ENCODE measurements at regions not wholly inside any gene's neighbourhood (a gene's known extent, or its start where the extent isn't known, plus 50 kb on each side); places are given as distances from the start of the nearest gene placed in this dataset.
"Not testable (repeated sequence)": the region's sequence is repeated elsewhere in the genome, so short reads cannot be mapped to it uniquely, and the experiment has no call there.

- in situ Hi-C loops (cut with HindIII; ENCODE audit: low sequenced_read_pairs) = no loop called here
- no peak overlapping the region for H3K4me3 ChIP-seq (ENCODE audit: low read depth, low read length)
- DNase-seq (ENCODE audit: low read depth) = no peak
- TF ChIP-seq CTCF (IDR thresholded peaks at IDR 0.05; ENCODE audit: low read depth, low read length, missing control alignments) = no peak
Measured at GRCh38 chr3:192062186-192062585, 601.2 kb downstream of the PYDC2 start.

DNA sequence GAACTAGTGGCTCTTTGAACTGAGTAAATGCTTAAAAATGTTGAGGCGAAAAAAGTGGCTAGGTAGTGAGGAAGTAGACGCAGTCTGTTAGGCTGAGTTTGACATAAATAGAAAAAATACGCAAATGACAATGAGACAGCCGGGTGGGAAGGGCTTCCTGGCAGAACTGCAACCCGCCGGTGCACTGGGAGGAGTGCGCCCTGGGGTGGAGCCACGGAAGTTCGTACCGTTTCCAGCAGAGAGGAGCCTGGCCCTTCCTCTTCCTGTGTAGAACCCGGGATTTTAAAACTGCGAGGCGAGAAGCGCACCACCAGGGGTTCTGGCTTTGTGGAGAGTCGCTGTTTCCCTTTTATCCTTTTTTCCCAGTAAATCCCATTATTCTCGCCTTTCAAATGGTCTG, 602.6 kb downstream of the PYDC2 start:
- no peak for TF ChIP-seq CTCF (IDR thresholded peaks at IDR 0.05; ENCODE audit: low read depth, low read length, missing control alignments)
- H3K4me3 ChIP-seq (ENCODE audit: low read depth, low read length) = peak overlapping the region; percentile 23
- in situ Hi-C loops (cut with HindIII; ENCODE audit: low sequenced_read_pairs) = no loop called here
- DNase-seq (ENCODE audit: low read depth) = no peak

GRCh38 chr3:192064959-192065358, 604.0 kb downstream of the PYDC2 start:
- DNase-seq (ENCODE audit: low read depth) = no peak
- no peak for TF ChIP-seq CTCF (IDR thresholded peaks at IDR 0.05; ENCODE audit: low read depth, low read length, missing control alignments)
- H3K4me3 ChIP-seq (ENCODE audit: low read depth, low read length) = no peak overlapping the region
- in situ Hi-C loops (cut with HindIII; ENCODE audit: low sequenced_read_pairs) = no loop called here

DNA sequence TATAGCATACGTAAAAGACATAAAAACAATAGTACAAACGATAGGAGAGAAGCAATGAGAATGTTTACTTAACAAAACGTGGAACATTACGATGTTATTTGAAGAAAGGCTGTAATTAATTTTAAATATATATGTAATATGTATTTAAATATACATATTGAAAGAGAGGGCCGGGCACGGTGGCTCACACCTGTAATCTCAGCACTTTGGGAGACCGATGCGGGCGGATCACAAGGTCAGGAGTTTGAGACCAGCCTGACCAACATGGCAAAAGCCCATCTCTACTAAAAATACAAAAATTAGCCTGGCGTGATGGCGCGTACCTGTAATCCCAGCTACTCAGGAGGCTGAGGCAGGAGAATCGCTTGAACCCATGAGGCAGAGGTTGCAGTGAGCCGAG, 605.3 kb downstream of the PYDC2 start:
- DNase-seq (ENCODE audit: low read depth); in situ Hi-C loops (cut with HindIII; ENCODE audit: low sequenced_read_pairs); H3K4me3 ChIP-seq (ENCODE audit: low read depth, low read length): not testable (repeated sequence)

DNA sequence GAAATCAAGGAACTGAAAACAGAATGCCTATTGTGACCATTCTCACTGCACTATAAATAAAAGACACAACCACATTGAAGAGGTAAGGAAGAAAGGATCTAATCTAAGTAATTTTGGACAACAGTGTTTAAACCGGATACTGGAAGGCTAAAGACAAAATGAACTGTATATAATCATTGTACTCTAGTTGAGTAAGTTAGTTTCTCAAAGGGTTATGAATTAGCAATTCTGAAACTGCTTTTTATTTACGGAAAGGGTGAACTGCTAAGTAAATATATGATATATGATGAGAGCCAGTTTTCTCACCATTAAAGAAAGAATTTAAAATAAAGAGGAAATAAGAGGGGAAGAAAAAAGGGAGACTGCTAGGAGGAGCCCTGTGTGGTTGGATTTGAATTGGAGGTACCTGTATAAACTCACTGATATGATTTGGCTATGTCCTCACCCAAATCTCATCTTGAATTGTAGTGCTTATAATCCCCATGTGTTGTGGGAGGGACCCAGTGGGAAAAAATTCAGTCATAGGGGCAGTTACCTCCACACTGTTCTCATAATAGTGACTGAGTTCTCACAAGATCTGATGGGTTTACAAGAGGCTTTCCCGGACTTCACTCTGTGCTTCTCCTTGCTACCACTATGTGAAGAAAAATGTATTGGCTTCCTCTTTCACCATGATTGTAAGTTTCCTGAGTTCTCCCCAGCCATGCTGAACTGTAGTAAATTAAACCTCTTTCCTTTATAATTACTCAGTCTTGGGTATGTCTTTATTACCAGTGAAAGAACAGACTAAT, 607.7 kb downstream of the PYDC2 start:
- DNase-seq (ENCODE audit: low read depth) = no peak
- in situ Hi-C loops (cut with HindIII; ENCODE audit: low sequenced_read_pairs) = no loop called here
- H3K4me3 ChIP-seq (ENCODE audit: low read depth, low read length) = no peak overlapping the region
- no peak for TF ChIP-seq CTCF (IDR thresholded peaks at IDR 0.05; ENCODE audit: low read depth, low read length, missing control alignments)

DNA sequence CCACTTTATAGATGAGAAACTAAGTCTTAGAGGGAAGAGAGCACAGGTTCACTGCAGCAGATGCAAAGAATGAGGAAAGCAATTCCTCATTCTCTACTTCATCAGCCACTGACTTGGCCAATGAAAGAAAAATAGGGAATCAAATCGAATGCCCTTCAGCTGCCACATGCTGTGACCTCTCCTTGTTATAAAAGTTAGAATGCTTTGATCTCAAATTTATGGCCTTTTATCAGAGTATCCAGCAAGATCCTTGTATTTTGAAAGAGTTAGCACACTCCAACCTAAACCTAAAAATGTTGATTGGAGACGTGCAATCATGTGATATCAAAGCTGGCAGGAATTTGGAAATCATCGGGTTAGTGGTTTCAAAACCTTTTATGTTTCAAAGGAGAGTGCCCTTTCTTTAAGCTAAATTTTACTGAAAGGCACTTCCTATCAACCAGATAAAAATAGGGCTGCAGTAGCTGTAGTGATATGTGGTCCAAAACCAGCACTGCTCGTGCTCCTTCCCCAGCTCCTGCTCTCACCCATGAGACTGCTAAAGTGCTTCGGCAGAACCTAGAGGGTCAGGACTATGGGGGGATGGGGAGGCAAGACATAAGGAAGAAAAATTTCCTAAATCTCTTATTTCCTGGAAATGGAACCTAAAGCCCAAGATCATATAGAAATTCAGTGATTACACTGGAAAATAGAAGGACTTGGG, 617.0 kb downstream of the PYDC2 start:
- no peak overlapping the region for H3K4me3 ChIP-seq (ENCODE audit: low read depth, low read length)
- in situ Hi-C loops (cut with HindIII; ENCODE audit: low sequenced_read_pairs) = no loop called here
- no peak for TF ChIP-seq CTCF (IDR thresholded peaks at IDR 0.05; ENCODE audit: low read depth, low read length, missing control alignments)
- no peak for DNase-seq (ENCODE audit: low read depth)

GRCh38 chr3:192079098-192079497, 618.1 kb downstream of the PYDC2 start:
- H3K4me3 ChIP-seq (ENCODE audit: low read depth, low read length) = no peak overlapping the region
- in situ Hi-C loops (cut with HindIII; ENCODE audit: low sequenced_read_pairs) = no loop called here
- DNase-seq (ENCODE audit: low read depth) = no peak
- no peak for TF ChIP-seq CTCF (IDR thresholded peaks at IDR 0.05; ENCODE audit: low read depth, low read length, missing control alignments)
